Thoracic aorta (tissue), 2 donors: ENCODE measurements at regions not wholly inside any gene's neighbourhood (a gene's known extent, or its start where the extent isn't known, plus 50 kb on each side); places are given as distances from the start of the nearest gene placed in this dataset.

Experiments used
- ATAC-seq: fragments of 150-250 bp; one replicate; pipeline ENCODE4 v1.8.0; 2017; ENCODE audit warnings: low read depth; ENCODE audit not compliant: insufficient number of reproducible peaks, low FRiP score
- DNase-seq: peaks from one replicate; pipeline ENCODE4 v3.0.0-alpha.2; 2020; ENCODE audit warnings: low spot score
- H3K27ac ChIP-seq, 2 donors: fragments of 200-600 bp; sonication (generic); 1 replicate in 1 of 2; 2 replicates in 1 of 2; pipeline ENCODE4 v1.5.1; 2016; ENCODE audit warnings: mild to moderate bottlenecking in 2 of 2, moderate library complexity in 2 of 2
- H3K27me3 ChIP-seq: fragments of 200-600 bp; sonication (generic); replicated peaks from 2 replicates; pipeline ENCODE4 v1.6.0; 2016; ENCODE audit warnings: mild to moderate bottlenecking; ENCODE audit not compliant: insufficient read depth
- H3K36me3 ChIP-seq: fragments of 200-600 bp; sonication (generic); one replicate; pipeline ENCODE4 v1.5.1; 2016
- H3K4me1 ChIP-seq, 2 donors: fragments of 200-600 bp; sonication (generic); 1 replicate in 1 of 2; 2 replicates in 1 of 2; pipeline versions ENCODE4 v1.5.1 to v1.6.0; 2016; ENCODE audit warnings: low read depth in 2 of 2, mild to moderate bottlenecking in 1 of 2; ENCODE audit not compliant: control insufficient read depth in 1 of 2
- H3K4me3 ChIP-seq: fragments of 200-600 bp; sonication (generic); 2 replicates; pipeline ENCODE4 v1.5.1; 2016; ENCODE audit warnings: mild to moderate bottlenecking
- H3K9me3 ChIP-seq: fragments of 200-600 bp; sonication (generic); 2 replicates; pipeline ENCODE4 v1.5.1; 2016
- TF ChIP-seq, protein P1 (sequence below): fragments of 200-600 bp; sonication (generic); IDR thresholded peaks from one replicate; pipeline ENCODE4 v1.5.1; 2019; ENCODE audit warnings: antibody characterized with exemption

DNA sequence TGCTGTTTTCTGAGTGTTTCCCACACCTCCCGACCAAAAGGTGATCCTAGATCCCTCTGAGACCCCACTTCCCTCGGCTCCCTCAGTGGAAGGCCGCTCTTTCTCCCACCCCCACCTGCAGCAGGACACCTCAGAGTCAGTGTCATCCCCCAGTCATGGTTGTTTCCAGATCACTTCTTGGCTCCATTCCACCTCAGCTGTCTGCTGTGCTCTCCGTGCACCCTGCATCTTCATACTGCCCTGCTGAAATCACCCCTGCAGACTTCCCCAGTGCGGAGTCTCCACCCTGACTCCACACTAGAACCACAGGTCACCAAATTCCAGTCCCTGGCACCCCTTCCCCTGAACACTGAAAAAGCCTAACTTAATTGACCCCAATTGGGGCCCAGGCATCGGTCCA lies 255.1 kb upstream of the CDYL start:
- Histone ChIP-seq H3K36me3 (no peaks in the 10 kb centered on the region), H3K9me3 (no peaks in the 10 kb centered on the region), H3K4me3 (no peak overlapping the region), H3K4me1 (no peaks in the 10 kb centered on the region), H3K27ac (no peak overlapping the region), H3K27me3 (no peaks in the 10 kb centered on the region)
- DNase-seq (no peak), ATAC-seq (no peak)
- TF ChIP-seq, protein P1, sequence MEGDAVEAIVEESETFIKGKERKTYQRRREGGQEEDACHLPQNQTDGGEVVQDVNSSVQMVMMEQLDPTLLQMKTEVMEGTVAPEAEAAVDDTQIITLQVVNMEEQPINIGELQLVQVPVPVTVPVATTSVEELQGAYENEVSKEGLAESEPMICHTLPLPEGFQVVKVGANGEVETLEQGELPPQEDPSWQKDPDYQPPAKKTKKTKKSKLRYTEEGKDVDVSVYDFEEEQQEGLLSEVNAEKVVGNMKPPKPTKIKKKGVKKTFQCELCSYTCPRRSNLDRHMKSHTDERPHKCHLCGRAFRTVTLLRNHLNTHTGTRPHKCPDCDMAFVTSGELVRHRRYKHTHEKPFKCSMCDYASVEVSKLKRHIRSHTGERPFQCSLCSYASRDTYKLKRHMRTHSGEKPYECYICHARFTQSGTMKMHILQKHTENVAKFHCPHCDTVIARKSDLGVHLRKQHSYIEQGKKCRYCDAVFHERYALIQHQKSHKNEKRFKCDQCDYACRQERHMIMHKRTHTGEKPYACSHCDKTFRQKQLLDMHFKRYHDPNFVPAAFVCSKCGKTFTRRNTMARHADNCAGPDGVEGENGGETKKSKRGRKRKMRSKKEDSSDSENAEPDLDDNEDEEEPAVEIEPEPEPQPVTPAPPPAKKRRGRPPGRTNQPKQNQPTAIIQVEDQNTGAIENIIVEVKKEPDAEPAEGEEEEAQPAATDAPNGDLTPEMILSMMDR: no peak

- DNase-seq (no peak), ATAC-seq (no peak)
- H3K27ac ChIP-seq: no peak overlapping the region
- TF ChIP-seq, protein P1: no peak
- H3K36me3 ChIP-seq: no peaks in the 10 kb centered on the region
- no peaks in the 10 kb centered on the region for H3K4me1 ChIP-seq
- no peaks in the 10 kb centered on the region for H3K9me3 ChIP-seq
- H3K27me3 ChIP-seq: no peaks in the 10 kb centered on the region
- no peak overlapping the region for H3K4me3 ChIP-seq
Observed at GRCh38 chr6:4518506-4518905, 257.7 kb upstream of the CDYL start.

DNA sequence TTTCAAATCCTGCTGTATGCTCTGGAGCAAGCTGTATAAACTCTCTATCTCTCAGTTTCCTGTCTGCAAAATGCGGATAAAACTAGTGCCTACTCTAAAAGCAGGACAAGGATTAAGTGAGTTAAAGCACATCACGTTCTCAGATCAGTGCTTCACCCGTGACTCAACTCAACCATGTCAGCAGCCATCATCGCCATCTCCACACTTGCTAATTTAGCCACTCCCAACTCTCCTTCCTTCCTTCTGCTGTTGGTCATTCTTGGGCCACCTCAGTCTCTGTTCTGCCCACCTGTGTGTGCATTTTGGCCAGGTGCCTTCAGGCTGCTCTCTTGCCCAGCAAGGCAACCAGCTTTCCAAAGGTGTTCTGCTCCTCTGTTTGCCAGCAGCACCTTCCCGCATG lies 260.0 kb upstream of the CDYL start:
- H3K9me3 ChIP-seq: no peaks in the 10 kb centered on the region
- no peak overlapping the region for H3K27ac ChIP-seq
- TF ChIP-seq, protein P1: no peak
- DNase-seq: no peak
- no peaks in the 10 kb centered on the region for H3K27me3 ChIP-seq
- H3K36me3 ChIP-seq: no peaks in the 10 kb centered on the region
- no peak overlapping the region for H3K4me3 ChIP-seq
- ATAC-seq: no peak
- H3K4me1 ChIP-seq: no peaks in the 10 kb centered on the region

DNA sequence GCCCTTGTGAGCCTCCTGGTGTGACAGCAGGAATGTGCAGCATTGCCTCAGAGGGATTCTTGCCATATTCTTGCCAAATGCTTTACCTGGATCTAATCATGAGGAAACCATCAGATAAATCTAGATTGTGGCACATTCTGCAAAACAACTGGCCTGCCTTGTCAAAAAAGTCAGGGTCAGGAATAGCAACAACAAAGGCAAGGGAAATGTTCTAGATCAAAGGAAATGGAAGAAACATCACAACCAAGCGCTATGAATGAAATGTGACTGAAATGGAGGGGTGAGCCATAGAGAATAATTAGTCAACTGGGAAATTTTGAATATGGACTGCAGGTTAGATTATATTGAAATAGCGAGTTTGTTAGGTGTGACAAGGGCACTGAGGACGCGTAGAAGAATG lies 262.6 kb upstream of the CDYL start:
- TF ChIP-seq, protein P1: no peak
- H3K9me3 ChIP-seq: no peaks in the 10 kb centered on the region
- no peaks in the 10 kb centered on the region for H3K27me3 ChIP-seq
- no peak for ATAC-seq
- H3K4me1 ChIP-seq: no peaks in the 10 kb centered on the region
- no peak for DNase-seq
- no peaks in the 10 kb centered on the region for H3K36me3 ChIP-seq
- no peak overlapping the region for H3K27ac ChIP-seq
- H3K4me3 ChIP-seq: no peak overlapping the region

DNA sequence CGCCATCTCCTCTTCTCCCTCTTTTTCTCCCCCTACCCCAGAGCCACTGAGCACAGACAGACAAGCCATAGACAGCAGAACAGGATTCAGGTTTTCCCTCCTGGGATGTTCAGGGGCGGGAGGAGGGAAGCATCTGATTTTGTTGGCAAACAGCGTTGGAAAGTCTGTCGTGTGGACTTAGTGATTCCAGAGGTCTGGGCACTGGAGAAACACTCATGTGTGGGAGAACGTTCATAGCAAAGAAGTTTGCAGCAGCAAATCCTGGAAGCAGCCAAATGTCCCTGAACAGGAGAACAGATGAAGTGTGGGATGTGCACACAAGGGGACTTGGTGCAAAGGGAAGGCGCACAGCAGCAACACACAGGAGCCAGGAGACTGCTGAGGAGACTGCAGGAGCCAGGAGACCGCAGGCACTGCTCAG lies 264.1 kb upstream of the CDYL start:
- Histone ChIP-seq H3K27me3 (no peaks in the 10 kb centered on the region), H3K4me3 (no peak overlapping the region), H3K4me1 (no peaks in the 10 kb centered on the region), H3K9me3 (no peaks in the 10 kb centered on the region), H3K36me3 (no peaks in the 10 kb centered on the region), H3K27ac (no peak overlapping the region)
- ATAC-seq (no peak), DNase-seq (no peak)
- TF ChIP-seq, protein P1: no peak
